A673 (cell line): ENCODE measurements at regions not wholly inside any gene's neighbourhood (a gene's known extent, or its start where the extent isn't known, plus 50 kb on each side); places are given as distances from the start of the nearest gene placed in this dataset.

Source experiments
- BruUV-seq: library from RNA; stranded (reverse); fragments of 400-500 nt; replicated peaks from 2 replicates; lab custom pipeline; 2021; lab: Mats Ljungman, UMichigan
- CTCF ChIA-PET: fragments of 300-600 bp; sonication (Branson Sonifier 250); formaldehyde crosslinking; loops from one replicate; lab custom pipeline; 2022; ENCODE audit warnings: antibody characterized with exemption; lab: Charles Lee
- POLR2A ChIA-PET: fragments of 300-600 bp; sonication (Branson Sonifier 250); formaldehyde crosslinking; loops from one replicate; lab custom pipeline; 2022; ENCODE audit warnings: antibody characterized with exemption; ENCODE audit not compliant: low non-redundant PET; lab: Charles Lee
- DNase-seq: peaks from one replicate; pipeline ENCODE4 v3.0.0-alpha.2; 2015; ENCODE audit warnings: low spot score
- H3K27ac ChIP-seq: fragments of 200-600 bp; sonication (generic); 2 replicates; pipeline ENCODE4 v1.5.1; 2016; ENCODE audit warnings: mixed run types, low read depth, mild to moderate bottlenecking, mixed read lengths, antibody characterized with exemption, low read length; ENCODE audit not compliant: poor library complexity, severe bottlenecking
- H3K27me3 ChIP-seq: fragments of 200-600 bp; sonication (generic); replicated peaks from 2 replicates; pipeline ENCODE4 v1.6.1; 2017; ENCODE audit warnings: mixed run types, low read depth, mild to moderate bottlenecking, mixed read lengths, antibody characterized with exemption, low read length; ENCODE audit not compliant: insufficient read depth, poor library complexity
- H3K36me3 ChIP-seq: fragments of 200-600 bp; sonication (generic); 2 replicates; pipeline ENCODE4 v1.6.1; 2016; ENCODE audit warnings: mixed run types, mild to moderate bottlenecking, mixed read lengths, antibody characterized with exemption, low read length; ENCODE audit not compliant: insufficient read depth, poor library complexity, severe bottlenecking
- H3K4me1 ChIP-seq: fragments of 200-600 bp; sonication (generic); 2 replicates; pipeline ENCODE4 v1.6.1; 2017; ENCODE audit warnings: mixed run types, mild to moderate bottlenecking, mixed read lengths, antibody characterized with exemption, low read length; ENCODE audit not compliant: insufficient read depth, poor library complexity, severe bottlenecking
- H3K4me3 ChIP-seq: fragments of 200-600 bp; sonication (generic); 2 replicates; pipeline ENCODE4 v1.5.1; 2016; ENCODE audit warnings: low read depth, mixed run types, mild to moderate bottlenecking, mixed read lengths, low read length; ENCODE audit not compliant: poor library complexity, severe bottlenecking
- H3K9me3 ChIP-seq: fragments of 200-600 bp; sonication (generic); 2 replicates; pipeline ENCODE4 v1.6.1; 2016; ENCODE audit warnings: mixed run types, low read depth, mild to moderate bottlenecking, mixed read lengths, antibody characterized with exemption, low read length; ENCODE audit not compliant: poor library complexity, severe bottlenecking
- CTCF ChIP-seq: fragments of 300-800, 200-600 bp; sonication (generic); conservative IDR thresholded peaks from 2 replicates; pipeline ENCODE4 v1.5.1; 2017; ENCODE audit warnings: low read depth, mild to moderate bottlenecking, antibody characterized with exemption, low read length, moderate library complexity, mixed read lengths
- EZH2 ChIP-seq: fragments of 200-600 bp; sonication (generic); IDR thresholded peaks from 2 replicates; pipeline ENCODE4 v1.6.1; 2017; ENCODE audit warnings: borderline replicate concordance, low read depth, mild to moderate bottlenecking, mixed read lengths, antibody characterized with exemption, low read length; ENCODE audit not compliant: poor library complexity, severe bottlenecking
- intact Hi-C: fragments of 100-400 bp; cut with micrococcal nuclease; formaldehyde crosslinking; loops from one replicate; pipeline ENCODE4 v1.10.0; 2022; ENCODE audit not compliant: unreplicated experiment

DNA sequence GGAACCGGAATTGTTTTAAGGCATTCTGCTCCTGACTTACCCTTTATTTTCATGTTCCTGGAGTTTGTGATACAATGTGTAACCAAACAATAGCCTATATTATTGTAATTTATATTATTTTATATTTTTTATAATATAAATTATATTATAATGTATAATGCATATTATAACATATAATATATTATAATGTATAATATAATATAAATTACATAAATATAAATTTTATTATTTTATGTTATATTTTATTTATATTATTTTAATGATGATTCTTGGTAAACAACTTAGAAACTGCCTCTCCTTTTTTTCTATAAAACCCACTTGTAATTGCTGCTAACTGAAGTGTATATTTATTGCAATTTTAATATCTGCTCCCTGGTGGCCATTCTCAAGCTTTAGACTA lies 629.1 kb downstream of the MMUT start:
- Histone ChIP-seq H3K9me3 (no peaks in the 10 kb centered on the region), H3K27ac (no peak overlapping the region), H3K4me3 (no peak overlapping the region), H3K4me1 (no peaks in the 10 kb centered on the region), H3K36me3 (no peaks in the 10 kb centered on the region), H3K27me3 (no peaks in the 10 kb centered on the region)
- intact Hi-C loops, result no loop called here
- BruUV-seq, result no TSS peak
- ChIA-PET POLR2A (no interaction called here), CTCF (no interaction called here)
- no peak for DNase-seq
- no peak for TF ChIP-seq CTCF
- no peak for TF ChIP-seq EZH2

DNA sequence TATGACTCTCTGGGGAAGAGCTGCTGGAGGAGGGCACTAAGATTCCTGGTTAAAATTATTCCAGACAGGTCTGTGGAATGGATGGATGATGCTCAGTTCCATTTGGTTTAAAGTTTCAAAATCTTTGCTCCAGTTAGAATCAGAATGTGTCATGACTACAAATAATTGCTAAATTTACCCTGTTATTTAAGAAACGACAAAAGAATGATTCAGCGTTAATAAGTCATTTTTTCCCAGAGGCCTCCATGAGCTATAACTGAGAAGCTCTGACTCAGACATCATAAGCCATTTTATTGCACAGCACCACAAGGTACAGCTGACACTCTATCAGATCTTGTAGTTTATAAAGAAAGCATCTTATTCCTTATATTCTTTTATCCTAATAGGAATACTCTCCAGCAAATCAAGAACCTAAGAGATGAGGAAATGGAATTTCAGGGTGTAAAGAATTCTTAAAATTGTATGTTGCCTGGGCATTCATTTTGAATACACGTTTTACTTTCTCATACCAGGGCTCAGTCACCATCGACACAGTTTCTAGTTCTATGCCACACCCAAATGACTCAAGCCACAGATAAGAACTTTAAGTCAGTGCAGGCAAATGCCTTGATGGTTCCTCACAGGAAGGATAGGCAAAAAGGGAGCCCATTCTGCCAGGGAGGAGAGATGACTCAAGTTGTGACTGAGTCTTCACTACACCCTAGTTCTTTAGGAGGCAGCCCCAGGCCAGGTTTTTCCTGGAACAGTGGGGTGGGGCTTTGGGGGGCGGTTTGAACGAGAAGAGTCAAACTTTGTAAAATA lies 636.0 kb downstream of the MMUT start:
- Histone ChIP-seq H3K27ac (no peak overlapping the region), H3K27me3 (no peaks in the 10 kb centered on the region), H3K4me1 (no peaks in the 10 kb centered on the region), H3K4me3 (no peak overlapping the region), H3K36me3 (no peaks in the 10 kb centered on the region), H3K9me3 (no peaks in the 10 kb centered on the region)
- intact Hi-C loops, result no loop called here
- CTCF ChIA-PET, result no interaction called here
- POLR2A ChIA-PET, result interaction anchor here (0.6 kb wide), 1 partner anchor 1052 kb away, joined by 9 read pairs; no protein-coding TSS in a partner anchor
- TF ChIP-seq CTCF (no peak), EZH2 (no peak)
- peak; percentile 51 for DNase-seq
- BruUV-seq, result no TSS peak

DNA sequence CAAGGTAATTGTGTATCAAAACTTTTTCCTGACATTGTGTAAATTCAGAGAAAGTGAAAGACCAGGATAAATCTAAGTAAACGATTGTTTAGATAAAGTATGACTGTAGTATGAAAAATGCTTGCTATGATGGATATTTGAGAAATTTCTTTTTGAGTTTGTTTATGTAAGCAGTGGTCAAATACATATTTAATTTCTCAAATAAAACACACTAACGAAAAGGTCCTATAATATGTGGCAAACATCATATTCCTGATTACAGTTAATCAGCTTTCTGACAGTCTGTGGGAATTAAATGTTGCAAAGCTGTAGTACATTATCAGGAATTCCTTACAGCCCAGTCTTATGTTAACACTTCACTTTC lies 636.9 kb downstream of the MMUT start:
- TF ChIP-seq EZH2 (no peak), CTCF (no peak)
- Histone ChIP-seq H3K27me3 (no peaks in the 10 kb centered on the region), H3K9me3 (no peaks in the 10 kb centered on the region), H3K27ac (no peak overlapping the region), H3K4me1 (no peaks in the 10 kb centered on the region), H3K36me3 (no peaks in the 10 kb centered on the region), H3K4me3 (no peak overlapping the region)
- ChIA-PET POLR2A (no interaction called here), CTCF (no interaction called here)
- intact Hi-C loops, result no loop called here
- no peak for DNase-seq
- BruUV-seq, result no TSS peak
